SK-N-SH (cell line): ENCODE measurements at regions not wholly inside any gene's neighbourhood (a gene's known extent, or its start where the extent isn't known, plus 50 kb on each side); places are given as distances from the start of the nearest gene placed in this dataset.

Experiments
- CTCF ChIA-PET: fragments of 300-600, 350-600 bp; formaldehyde crosslinking; extraction: SDS; loops from one replicate; lab custom pipeline; 2021; lab: Yijun Ruan, JAX
- POLR2A ChIA-PET: fragments of 350-600 bp; sonication (Branson Sonifier 250); formaldehyde crosslinking; extraction: SDS; loops from one replicate; lab custom pipeline; 2020; ENCODE audit warnings: antibody characterized with exemption, inconsistent platforms; lab: Yijun Ruan, JAX
- DNase-seq: peaks from one replicate; pipeline ENCODE4 v3.0.0; 2012
- H2AFZ ChIP-seq: fragments of 200-600 bp; sonication (generic); 2 replicates; pipeline ENCODE4 v1.8.1; 2016; ENCODE audit warnings: antibody characterized with exemption, mild to moderate bottlenecking, low read depth
- H3F3A ChIP-seq: fragments of 200-600 bp; sonication (generic); replicated peaks from 2 replicates; pipeline ENCODE3; 2016; ENCODE audit warnings: antibody characterized with exemption, mild to moderate bottlenecking; ENCODE audit not compliant: insufficient read depth
- H3K27ac ChIP-seq, 2 experiments: fragments of 200-500 bp in 1 of 2; fragments of 200-600 bp in 1 of 2; sonication (Bioruptor generic) in 1 of 2; sonication (generic), shearing (Covaris generic) in 1 of 2; 2 replicates each; pipeline versions ENCODE4 v1.5.1 to v1.6.1; 2014 to 2016; ENCODE audit warnings: low read depth in 2 of 2, inconsistent platforms in 1 of 2, low read length in 1 of 2, mild to moderate bottlenecking in 1 of 2, mixed read lengths in 1 of 2
- H3K27me3 ChIP-seq: fragments of 200-600 bp; sonication (generic), shearing (Covaris generic); 2 replicates; pipeline ENCODE4 v1.6.1; 2016; ENCODE audit warnings: mixed run types; ENCODE audit not compliant: insufficient read depth
- H3K36me3 ChIP-seq, 2 experiments: fragments of 200-500 bp in 1 of 2; fragments of 200-600 bp in 1 of 2; sonication (Bioruptor generic) in 1 of 2; sonication (generic) in 1 of 2; replicated peaks in 1 of 2; 2 replicates each; pipeline versions ENCODE3 to v1.5.1; 2014 to 2016; ENCODE audit warnings: low read length in 1 of 2, mild to moderate bottlenecking in 1 of 2; ENCODE audit not compliant: insufficient read depth in 2 of 2, control insufficient read depth in 1 of 2
- H3K4me1 ChIP-seq, 2 experiments: fragments of 200-500 bp in 1 of 2; fragments of 200-600 bp in 1 of 2; sonication (Bioruptor generic) in 1 of 2; sonication (generic), shearing (Covaris generic) in 1 of 2; 2 replicates each; pipeline versions ENCODE4 v1.5.1 to v1.6.1; 2014 to 2016; ENCODE audit warnings: low read depth in 1 of 2, low read length in 1 of 2, mixed run types in 1 of 2; ENCODE audit not compliant: insufficient read depth in 2 of 2, control insufficient read depth in 1 of 2
- H3K4me2 ChIP-seq: fragments of 200-600 bp; sonication (generic), shearing (Covaris generic); 2 replicates; pipeline ENCODE4 v1.6.1; 2017; ENCODE audit warnings: mixed run types
- H3K4me3 ChIP-seq, 2 experiments: fragments of 200-500 bp in 1 of 2; fragments of 200-600 bp in 1 of 2; sonication (Bioruptor generic) in 1 of 2; sonication (generic), shearing (Covaris generic) in 1 of 2; 2 replicates each; pipeline versions ENCODE4 v1.5.1 to v1.8.1; 2014 to 2016; ENCODE audit warnings: low read depth in 2 of 2, inconsistent platforms in 1 of 2, low read length in 1 of 2, mild to moderate bottlenecking in 1 of 2, mixed read lengths in 1 of 2, moderate library complexity in 1 of 2
- H3K79me2 ChIP-seq: fragments of 200-600 bp; sonication (generic); 2 replicates; pipeline ENCODE4 v1.8.1; 2017; ENCODE audit warnings: mild to moderate bottlenecking; ENCODE audit not compliant: insufficient read depth
- H3K9ac ChIP-seq: fragments of 200-600 bp; sonication (generic); 2 replicates; pipeline ENCODE4 v1.6.1; 2017; ENCODE audit warnings: mixed run types
- H3K9me2 ChIP-seq: fragments of 200-600 bp; sonication (generic); 2 replicates; pipeline ENCODE4 v1.6.1; 2017; ENCODE audit warnings: mixed run types
- H3K9me3 ChIP-seq: fragments of 200-600 bp; sonication (generic); 2 replicates; pipeline ENCODE4 v1.6.1; 2017; ENCODE audit warnings: mixed run types, mild to moderate bottlenecking, moderate library complexity
- H4K20me1 ChIP-seq: fragments of 200-600 bp; sonication (generic); 2 replicates; pipeline ENCODE4 v1.6.1; 2017; ENCODE audit warnings: mild to moderate bottlenecking, mixed run types; ENCODE audit not compliant: insufficient read depth
- EP300 ChIP-seq, 2 experiments: IDR thresholded peaks; 2 replicates each; pipeline versions ENCODE4 v1.4.0 to v1.6.1; 2012; ENCODE audit warnings: borderline replicate concordance in 1 of 2, low read depth in 1 of 2, low read length in 1 of 2
- IRF3 ChIP-seq: fragments of 150-350 bp; IDR thresholded peaks from 2 replicates; pipeline ENCODE4 v1.6.1; 2016; ENCODE audit warnings: mild to moderate bottlenecking, low read depth, low read length
- JUND ChIP-seq: IDR thresholded peaks from 2 replicates; pipeline ENCODE4 v1.4.0; 2012
- MAX ChIP-seq: IDR thresholded peaks from 2 replicates; pipeline ENCODE4 v1.4.0; 2012; ENCODE audit warnings: low read depth
- NFIC ChIP-seq: IDR thresholded peaks from 2 replicates; pipeline ENCODE4 v1.4.0; 2012; ENCODE audit warnings: borderline replicate concordance
- PBX3 ChIP-seq: IDR thresholded peaks from 2 replicates; pipeline ENCODE4; 2012
- SMC3 ChIP-seq: IDR thresholded peaks from 2 replicates; pipeline ENCODE4 v1.6.1; 2012; ENCODE audit warnings: low read depth, low read length, improper control_type of control experiment
- TAF1 ChIP-seq: IDR thresholded peaks from 2 replicates; pipeline ENCODE4 v1.6.1; 2012; ENCODE audit warnings: low read depth, mild to moderate bottlenecking, low read length, moderate library complexity, borderline replicate concordance
- USF2 ChIP-seq: fragments of 150-350 bp; IDR thresholded peaks from 2 replicates; pipeline ENCODE4 v1.6.1; 2017; ENCODE audit warnings: antibody characterized with exemption, low read length, low read depth, borderline replicate concordance
- WGBS: methylation state at CpG from one replicate; pipeline ENCODE4 v1.1.6; 2017; ENCODE audit warnings: low lambda C conversion rate; 5-methylcytosine and 5-hydroxymethylcytosine counted together

GRCh38 chr1:70685300-70686286, 274.5 kb downstream of the CTH start (continued):
- TF ChIP-seq PBX3 = no peak
- no peak for TF ChIP-seq USF2
- no peak for TF ChIP-seq MAX
- no peak for TF ChIP-seq EP300 (IDR thresholded peaks at IDR 0.05; ENCODE audit: borderline replicate concordance in 1 of 2, low read depth in 1 of 2, low read length in 1 of 2)
- TF ChIP-seq SMC3 = peak; percentile 87

- Histone ChIP-seq H3K4me2 (no peak overlapping the region), H3K4me1 (no peaks in the 10 kb centered on the region), H3F3A (no peaks in the 10 kb centered on the region), H3K27me3 (no peaks in the 10 kb centered on the region), H3K4me3 (no peak overlapping the region), H3K79me2 (no peaks in the 10 kb centered on the region), H3K27ac (no peak overlapping the region), H3K9me3 (no peaks in the 10 kb centered on the region), H4K20me1 (no peaks in the 10 kb centered on the region)
- ChIA-PET POLR2A (no interaction called here), CTCF (no interaction called here)
- TF ChIP-seq JUND = no peak
- no peak for TF ChIP-seq TAF1
- no peak for TF ChIP-seq NFIC
- TF ChIP-seq IRF3 = no peak
- TF ChIP-seq SMC3 = no peak
- TF ChIP-seq, all 33 proteins: peak for 0
- Histone ChIP-seq H3K9me2 (no peaks in the 10 kb centered on the region), H3K9ac (no peak overlapping the region), H2AFZ (no peak overlapping the region), H3K36me3 (no peaks in the 10 kb centered on the region)
- no peak for DNase-seq
- 50% methylated on average over 1 of the region's 1 CpG for WGBS
Observed at GRCh38 chr1:70688580-70688979, 277.5 kb downstream of the CTH start.
